GM19328 (cell line): ENCODE measurements at regions not wholly inside any gene's neighbourhood (a gene's known extent, or its start where the extent isn't known, plus 50 kb on each side); places are given as distances from the start of the nearest gene placed in this dataset.

Experiments used
- ATAC-seq: cut with Tn5 transposase; IDR thresholded peaks from one replicate; pipeline ENCODE4 v1.9.1; 2021; ENCODE audit warnings: mild to moderate bottlenecking, moderate library complexity; ENCODE audit not compliant: unreplicated experiment

DNA sequence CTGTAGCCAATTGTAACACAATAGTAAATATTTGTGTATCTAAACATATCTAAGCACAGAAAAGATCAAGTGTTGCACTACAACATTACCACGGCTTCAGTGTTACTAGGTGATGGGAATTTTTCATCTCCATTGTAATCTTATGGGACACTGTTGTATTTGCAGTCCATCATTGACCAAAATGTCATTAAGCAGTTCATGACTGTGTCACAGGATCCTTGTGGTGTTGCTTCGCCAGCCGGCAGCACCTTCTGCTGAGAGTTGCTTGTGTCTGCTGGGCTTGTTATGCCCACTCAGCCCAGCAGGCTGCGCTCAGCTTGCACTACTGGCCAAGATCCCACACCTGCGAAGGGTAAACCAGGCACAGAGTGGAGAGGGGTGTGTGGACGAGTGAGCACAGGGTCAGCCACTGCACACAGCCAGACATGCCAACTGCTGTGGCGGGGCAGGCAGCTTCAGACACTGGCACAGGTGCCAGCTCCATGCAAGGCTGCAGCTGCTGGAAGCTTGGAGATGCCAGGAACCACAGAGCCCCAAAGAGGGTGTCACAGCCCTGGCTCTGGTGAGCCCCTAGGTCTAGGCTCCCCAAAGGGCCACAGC is 273.7 kb downstream of the CETN3 start:
- no peak for ATAC-seq

- ATAC-seq, result no peak
These were observed 274.7 kb downstream of the CETN3 start for GRCh38 chr5:90134892-90135291.

DNA sequence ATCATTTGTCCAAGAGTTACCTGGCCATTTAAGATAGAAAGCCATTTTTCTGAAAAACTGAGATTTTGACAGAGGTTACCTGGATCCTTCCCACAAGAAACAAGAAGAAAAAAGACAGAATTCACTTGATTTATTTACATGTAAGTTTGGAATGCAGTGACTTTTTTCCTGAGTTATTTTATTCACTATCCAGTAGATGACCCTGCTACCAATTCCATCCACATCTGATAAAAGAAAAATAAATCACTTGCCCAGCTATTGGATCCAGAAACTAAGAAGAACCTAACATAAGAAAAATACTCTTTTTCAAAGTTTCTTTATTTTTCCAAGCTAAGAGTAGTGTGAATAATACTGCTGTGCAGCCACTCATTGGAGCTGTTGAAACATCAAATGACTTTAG is 275.2 kb downstream of the CETN3 start:
- ATAC-seq, result no peak

- ATAC-seq, result no peak
These were observed 275.6 kb downstream of the CETN3 start for GRCh38 chr5:90133941-90134340.

GRCh38 chr5:90131383-90132133 is 278.0 kb downstream of the CETN3 start:
- ATAC-seq, result peak; percentile 68

DNA sequence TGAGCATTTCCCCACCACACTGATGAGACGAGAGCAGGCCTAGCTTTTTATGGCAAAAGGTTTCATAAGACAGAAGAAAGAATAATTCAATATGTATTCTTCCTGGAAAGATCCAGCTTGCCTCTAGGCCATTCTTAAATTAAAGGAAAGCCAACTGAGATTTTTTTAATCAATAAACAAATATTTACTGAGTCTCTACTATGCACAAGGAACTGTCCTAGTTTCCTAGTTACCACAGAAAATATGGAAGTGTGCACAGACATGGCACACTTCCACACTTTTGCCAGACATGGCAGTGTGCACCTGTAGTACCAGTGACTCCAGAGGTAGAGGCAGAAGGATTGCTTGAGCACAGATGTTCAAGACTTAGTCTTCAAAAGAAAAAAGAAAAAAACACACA is 281.0 kb downstream of the CETN3 start:
- ATAC-seq, result no peak

GRCh38 chr5:90119531-90119971 is 290.0 kb downstream of the CETN3 start:
- ATAC-seq, result no peak

GRCh38 chr5:90117005-90117404 is 292.6 kb downstream of the CETN3 start:
- no peak for ATAC-seq

GRCh38 chr5:90113108-90113507 is 296.4 kb downstream of the CETN3 start:
- no peak for ATAC-seq

DNA sequence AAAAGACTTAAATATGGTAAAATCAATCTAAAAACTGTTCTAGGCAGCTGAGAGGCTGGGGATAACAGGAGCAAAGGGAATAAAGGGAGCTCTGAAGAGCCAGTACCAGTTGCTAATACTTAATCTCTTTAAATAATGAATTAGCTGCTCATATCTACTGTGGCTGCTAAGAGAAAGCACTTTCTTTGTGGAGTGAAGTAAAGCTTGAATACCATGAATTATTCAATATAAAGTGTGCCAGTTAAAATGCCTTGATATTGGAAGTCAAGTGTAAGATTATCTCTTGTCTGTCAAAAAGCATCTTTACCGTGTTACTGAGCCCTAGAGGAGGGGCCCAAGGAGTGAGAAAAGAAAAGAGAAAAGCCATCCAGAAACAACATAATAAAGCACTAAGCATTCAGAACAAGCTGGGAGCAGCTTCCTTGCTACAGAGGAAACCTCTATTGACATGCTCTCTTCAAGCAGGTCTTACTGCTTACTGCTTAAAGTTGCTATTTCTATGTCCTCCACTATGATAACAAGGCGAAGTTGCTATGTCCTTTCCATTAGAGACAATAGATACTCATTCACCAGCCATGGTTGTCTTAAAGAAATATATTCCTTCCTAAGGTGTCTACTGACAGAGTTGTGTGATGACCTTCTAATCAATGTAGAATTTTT is 297.4 kb downstream of the CETN3 start:
- ATAC-seq, result no peak

DNA sequence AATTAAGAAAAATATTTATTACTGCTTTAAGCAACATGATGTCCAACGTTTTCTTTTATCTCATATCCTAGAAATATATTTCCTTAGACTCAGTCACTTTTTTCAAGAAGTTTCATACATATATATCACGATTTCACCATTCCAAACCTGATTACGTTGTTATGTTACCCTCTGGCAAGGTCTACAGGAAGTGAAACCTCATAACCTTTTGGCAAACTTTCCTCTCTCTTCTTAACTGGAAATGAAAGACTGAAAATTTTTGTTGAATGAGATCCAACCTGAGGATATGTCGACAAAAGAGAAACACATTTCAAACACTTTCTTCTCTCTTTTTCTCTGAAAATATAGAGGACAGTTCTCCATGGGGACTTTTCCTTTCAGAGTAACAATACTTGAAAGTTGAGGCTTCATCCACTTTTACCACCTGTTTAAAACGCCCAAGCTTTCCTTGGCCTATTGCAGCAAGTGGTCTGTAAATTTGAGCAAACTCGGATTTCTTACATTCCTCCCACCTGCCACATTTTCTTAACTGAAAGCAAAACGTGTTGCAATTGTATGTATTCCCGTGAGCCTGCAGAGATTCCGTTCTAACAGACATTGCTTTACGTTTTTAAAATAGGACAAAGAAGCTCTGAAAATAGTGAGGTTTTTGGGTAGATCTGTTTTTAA is 298.1 kb downstream of the CETN3 start:
- no peak for ATAC-seq

DNA sequence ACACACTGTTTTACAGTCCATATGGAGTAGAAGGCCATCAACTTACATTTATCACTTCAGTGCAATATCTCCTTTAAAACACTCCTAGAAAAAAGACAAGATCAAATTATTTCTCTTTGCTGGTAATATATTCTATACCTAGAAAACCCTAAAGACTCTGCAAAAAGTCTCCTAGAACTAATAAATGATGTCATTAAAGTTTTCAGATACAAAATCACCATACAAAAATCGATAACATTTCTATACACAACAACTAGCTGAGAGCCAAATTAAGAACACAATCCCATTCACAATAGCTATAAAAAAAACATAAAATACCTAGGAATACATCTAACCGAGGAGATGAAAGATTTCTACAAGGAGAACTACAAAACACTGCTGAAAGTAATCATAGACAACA is 300.3 kb downstream of the CETN3 start:
- no peak for ATAC-seq

GRCh38 chr5:90099099-90099498 is 310.5 kb downstream of the CETN3 start:
- ATAC-seq, result no peak

DNA sequence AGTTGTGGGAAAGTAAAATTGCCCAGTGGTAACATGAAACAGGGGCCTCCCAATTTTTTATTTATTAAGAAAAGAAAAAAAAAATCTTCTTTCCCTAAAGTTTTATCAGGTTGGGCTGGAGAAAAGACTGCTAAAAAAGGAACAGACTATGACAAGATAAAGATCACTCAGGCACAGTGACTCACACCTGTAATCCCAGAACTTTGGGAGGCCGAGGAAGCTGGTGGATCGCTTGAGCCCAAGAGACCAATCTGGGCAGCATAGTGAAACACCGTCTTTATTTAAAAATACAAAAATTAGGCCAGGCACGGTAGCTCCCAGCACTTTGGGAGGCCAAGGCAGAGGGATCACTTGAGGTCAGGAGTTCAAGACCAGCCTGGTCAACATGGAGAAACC is 312.5 kb downstream of the CETN3 start:
- no peak for ATAC-seq

GRCh38 chr5:90096415-90097081 is 313.0 kb downstream of the CETN3 start:
- ATAC-seq, result no peak

DNA sequence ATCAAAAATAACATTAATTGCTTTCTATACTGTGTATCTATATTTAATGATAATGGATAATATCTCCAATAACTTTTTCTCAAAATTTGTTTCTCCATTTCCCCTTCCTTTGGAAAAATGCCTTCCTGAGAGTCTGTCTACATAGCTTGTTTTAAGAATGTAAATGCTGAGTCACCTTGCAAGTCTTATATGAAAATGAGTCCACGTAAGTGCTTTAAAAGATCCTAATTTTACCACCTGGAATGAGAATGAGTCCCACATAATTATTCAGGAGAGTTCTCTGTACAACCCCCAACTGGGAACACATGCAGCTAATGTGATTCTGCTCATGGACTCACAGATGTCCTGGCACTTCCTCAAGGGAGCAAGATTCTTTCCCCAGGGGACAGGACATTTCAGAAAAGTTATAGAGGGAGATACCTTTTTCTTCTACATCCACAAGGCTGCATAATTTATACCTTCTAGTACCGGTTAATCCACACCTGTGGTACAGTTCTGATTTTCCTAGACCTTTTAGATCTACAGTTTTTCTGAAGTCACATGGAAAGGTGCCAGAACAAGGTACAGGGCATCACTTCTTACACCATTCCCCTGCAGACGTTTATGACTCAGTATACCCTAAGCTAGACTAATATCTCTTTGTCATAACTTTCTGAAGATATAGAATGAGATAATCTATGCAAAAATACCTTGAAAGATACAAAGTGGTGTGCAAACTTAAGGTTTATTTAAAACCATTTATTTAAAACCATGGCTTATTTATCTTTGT is 314.1 kb downstream of the CETN3 start:
- no peak for ATAC-seq

GRCh38 chr5:90093751-90094485 is 315.6 kb downstream of the CETN3 start:
- ATAC-seq, result no peak

- no peak for ATAC-seq
These were observed 316.8 kb downstream of the CETN3 start for GRCh38 chr5:90092734-90093133.

DNA sequence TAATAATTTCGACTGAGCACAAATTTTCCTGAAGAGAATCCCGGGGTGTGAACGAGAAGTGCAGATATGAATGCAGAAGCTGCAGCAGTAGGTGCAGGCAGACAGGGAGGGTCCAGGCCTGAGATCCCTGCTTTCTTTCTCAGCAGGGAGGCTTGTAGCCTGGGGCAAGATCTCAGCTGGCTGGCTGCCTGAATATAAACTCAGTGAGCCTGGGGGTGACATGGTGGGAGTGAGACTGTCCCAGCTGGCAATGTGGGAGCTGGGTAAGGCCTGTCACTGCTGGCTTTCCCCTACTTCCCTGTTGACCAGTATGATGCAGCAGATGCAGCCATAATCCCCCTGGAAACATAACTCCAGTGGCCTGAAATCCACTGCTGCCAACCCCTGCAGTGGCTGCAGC is 325.2 kb downstream of the CETN3 start:
- no peak for ATAC-seq
